AG04449 (cell line): ENCODE measurements at regions not wholly inside any gene's neighbourhood (a gene's known extent, or its start where the extent isn't known, plus 50 kb on each side); places are given as distances from the start of the nearest gene placed in this dataset.

Experiments used
- CTCF ChIA-PET: fragments of 350-600 bp; formaldehyde crosslinking; extraction: SDS; loops from one replicate; lab custom pipeline; 2021; ENCODE audit warnings: antibody characterized with exemption; lab: Yijun Ruan, JAX
- POLR2A ChIA-PET: fragments of 400-600, 350-600 bp; formaldehyde crosslinking; extraction: SDS; loops from one replicate; lab custom pipeline; 2020; ENCODE audit warnings: antibody characterized with exemption, inconsistent platforms; lab: Yijun Ruan, JAX
- DNase-seq: peaks from one replicate; pipeline ENCODE4 v3.0.0-alpha.2; 2010; ENCODE audit warnings: low read depth, low spot score
- H3K4me3 ChIP-seq: 2 replicates; pipeline ENCODE4 v1.5.1; 2011; ENCODE audit warnings: low read depth, mild to moderate bottlenecking, control low read depth, low read length
- CTCF ChIP-seq: IDR thresholded peaks from one replicate; pipeline ENCODE4 v1.5.1; 2011; ENCODE audit warnings: mild to moderate bottlenecking, moderate library complexity, low read length, control low read depth, inconsistent platforms; ENCODE audit not compliant: insufficient read depth; ENCODE audit errors: missing control alignments

GRCh38 chr5:165014439-165014838 lies 1509.0 kb downstream of the MAT2B start:
- POLR2A ChIA-PET = no interaction called here
- TF ChIP-seq CTCF = no peak
- no peak for DNase-seq
- CTCF ChIA-PET = no interaction called here
- no peak overlapping the region for H3K4me3 ChIP-seq

GRCh38 chr5:165015126-165015525 lies 1509.7 kb downstream of the MAT2B start:
- CTCF ChIA-PET = no interaction called here
- no peak for TF ChIP-seq CTCF
- H3K4me3 ChIP-seq = no peak overlapping the region
- no peak for DNase-seq
- POLR2A ChIA-PET = no interaction called here

DNA sequence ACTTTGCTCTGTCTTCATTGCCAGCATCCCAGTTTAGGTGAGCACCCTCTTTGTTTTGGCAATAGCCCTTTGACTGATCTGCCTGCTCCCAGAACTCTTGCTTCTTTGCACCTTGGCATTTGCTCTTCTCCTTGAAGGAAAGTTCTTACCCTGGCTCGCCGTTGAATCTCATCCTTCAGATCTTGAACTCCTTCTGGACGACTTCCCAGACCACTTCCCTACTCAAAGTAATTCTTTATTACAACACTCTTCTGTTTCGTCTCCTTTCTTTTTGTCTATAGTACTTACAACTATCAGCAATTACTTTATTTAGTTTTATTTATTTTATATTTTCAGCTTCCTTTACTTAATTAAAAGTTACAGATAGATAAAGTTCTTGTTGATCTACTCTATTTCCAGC lies 1510.1 kb downstream of the MAT2B start:
- no peak for TF ChIP-seq CTCF
- POLR2A ChIA-PET = no interaction called here
- H3K4me3 ChIP-seq = no peak overlapping the region
- CTCF ChIA-PET = no interaction called here
- no peak for DNase-seq

DNA sequence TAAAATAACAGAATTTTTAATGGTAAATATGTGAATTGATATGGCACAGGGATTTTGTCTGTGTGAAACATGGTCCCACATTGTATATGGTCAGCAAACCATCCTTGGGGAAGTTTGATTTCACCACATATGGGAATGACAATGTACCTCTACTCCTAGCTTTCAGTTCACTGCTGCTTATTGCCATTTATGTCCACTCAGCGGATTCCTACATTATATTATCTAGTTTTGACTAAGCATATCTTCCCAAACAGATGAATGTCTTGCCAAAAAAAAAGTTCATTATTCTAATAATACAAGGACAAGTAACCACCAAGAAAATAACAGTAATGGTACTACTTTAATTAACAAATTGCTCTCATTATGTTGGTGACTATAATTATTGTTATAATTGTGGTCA lies 1521.6 kb downstream of the MAT2B start:
- no peak overlapping the region for H3K4me3 ChIP-seq
- POLR2A ChIA-PET = no interaction called here
- CTCF ChIA-PET = no interaction called here
- no peak for DNase-seq
- no peak for TF ChIP-seq CTCF

GRCh38 chr5:165028356-165028755 lies 1522.9 kb downstream of the MAT2B start:
- ChIA-PET CTCF (no interaction called here), POLR2A (no interaction called here)
- DNase-seq = no peak
- H3K4me3 ChIP-seq = no peak overlapping the region
- no peak for TF ChIP-seq CTCF

DNA sequence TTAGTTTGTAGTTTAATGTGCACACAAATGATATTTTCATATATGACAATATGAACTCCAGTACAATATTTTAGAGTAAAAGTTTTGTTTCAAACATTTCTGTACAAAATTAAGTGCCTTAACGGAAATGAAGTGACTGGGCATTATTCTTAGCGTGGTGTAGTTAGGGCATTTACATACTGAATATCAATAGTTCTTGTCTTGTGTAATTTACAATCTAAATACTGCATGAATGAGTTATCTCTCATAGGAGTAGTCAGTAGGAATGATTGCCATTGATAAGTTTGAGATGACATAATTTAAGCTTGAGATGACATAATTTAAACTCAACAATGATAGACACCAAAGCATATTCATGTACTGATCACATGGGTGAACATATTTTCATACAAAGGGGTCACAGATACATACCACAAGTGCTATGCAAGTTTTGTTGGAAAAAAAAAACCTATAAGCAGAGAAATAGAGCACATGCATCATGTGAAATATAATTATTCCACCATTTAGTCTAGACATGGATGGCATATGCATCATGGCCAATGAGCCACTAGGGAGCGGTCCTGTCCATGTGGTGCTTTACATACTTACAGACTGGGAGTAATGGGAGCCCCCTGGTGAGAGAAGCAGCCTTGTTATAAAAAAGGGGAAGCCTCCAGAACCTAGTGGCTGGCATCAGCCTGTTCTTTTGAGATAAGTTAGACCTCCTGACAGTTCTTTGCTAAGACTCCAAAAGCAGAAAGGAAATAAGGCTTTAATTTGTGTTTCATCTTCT lies 1523.9 kb downstream of the MAT2B start:
- no peak overlapping the region for H3K4me3 ChIP-seq
- no peak for TF ChIP-seq CTCF
- ChIA-PET CTCF (no interaction called here), POLR2A (no interaction called here)
- DNase-seq = no peak
